ENCODE measurements at regions not wholly inside any gene's neighbourhood (a gene's known extent, or its start where the extent isn't known, plus 50 kb on each side); places are given as distances from the start of the nearest gene placed in this dataset.
"Not testable (repeated sequence)": the region's sequence is repeated elsewhere in the genome, so short reads cannot be mapped to it uniquely, and the experiment has no call there.

DNA sequence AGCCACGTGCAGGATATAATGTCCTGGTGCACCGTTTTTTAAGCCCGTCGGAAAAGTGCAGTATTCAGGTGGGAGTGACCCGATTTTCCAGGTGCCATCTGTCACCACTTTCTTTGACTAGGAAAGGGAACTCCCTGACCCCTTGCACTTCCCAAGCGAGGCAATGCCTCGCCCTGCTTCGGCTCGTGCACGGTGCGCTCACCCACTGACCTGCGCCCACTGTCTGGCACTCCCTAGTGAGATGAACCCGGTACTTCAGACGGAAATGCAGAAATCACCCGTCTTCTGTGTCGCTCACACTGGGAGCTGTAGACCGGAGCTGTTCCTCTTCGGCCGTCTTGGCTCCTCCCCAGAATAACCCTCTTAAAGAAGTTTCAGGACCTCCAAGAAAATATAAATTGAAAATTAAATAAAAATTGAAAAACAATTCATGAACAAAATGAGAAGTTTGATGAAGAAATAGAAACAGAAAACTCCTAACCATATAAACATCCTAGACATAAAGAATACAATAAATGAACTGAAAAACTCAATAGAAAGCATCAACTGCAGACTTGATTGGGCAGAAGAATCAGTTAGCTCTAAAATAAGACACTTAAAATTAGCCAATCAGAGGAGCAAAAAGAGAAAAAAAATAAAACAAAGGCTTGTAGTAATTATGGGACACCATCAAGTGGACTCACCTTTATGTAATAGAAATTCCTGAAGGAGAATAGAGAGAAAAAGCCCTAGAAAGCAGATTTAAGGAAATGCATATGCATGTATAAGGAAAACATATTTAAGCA is 249.3 kb upstream of the GOT2 start:
- not testable (repeated sequence) for DNase-seq

DNA sequence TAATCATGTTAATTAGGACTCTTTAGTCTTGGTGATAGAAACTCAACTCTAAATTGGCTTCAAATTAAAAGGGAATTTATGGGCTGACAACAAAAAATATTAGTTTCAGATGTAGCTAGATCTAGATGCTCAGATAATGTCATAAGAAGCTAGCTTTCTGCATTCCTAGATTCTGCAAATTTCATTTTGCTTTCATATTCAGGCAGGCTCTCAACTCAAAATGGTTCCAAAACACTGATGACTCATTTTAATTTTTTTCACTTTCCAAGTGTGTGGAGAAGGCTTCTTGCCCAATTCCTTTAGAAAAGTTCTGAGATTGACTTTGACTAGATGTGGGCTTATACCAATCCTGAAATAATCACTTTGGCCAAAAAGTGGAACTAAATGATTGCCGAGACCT is 236.7 kb upstream of the GOT2 start:
- no peak for DNase-seq

DNA sequence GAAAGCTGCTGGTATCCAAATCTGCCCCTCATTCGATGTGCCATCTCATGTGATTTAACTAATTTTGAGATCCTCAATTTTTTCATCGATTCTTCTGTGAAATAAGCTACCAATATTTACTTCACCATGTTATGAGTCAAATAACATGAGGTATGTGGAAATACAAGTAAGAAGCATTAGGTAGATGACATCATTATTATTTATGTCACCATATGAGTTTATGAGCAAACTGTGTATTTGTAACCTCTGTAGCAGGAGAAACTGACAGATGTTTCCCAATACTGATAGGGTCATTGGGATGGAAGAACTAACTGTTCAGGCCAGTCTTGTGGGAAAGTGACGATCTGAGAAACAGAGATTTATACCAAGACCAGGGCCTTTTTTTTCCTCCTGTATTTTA is 229.4 kb upstream of the GOT2 start:
- no peak for DNase-seq

DNA sequence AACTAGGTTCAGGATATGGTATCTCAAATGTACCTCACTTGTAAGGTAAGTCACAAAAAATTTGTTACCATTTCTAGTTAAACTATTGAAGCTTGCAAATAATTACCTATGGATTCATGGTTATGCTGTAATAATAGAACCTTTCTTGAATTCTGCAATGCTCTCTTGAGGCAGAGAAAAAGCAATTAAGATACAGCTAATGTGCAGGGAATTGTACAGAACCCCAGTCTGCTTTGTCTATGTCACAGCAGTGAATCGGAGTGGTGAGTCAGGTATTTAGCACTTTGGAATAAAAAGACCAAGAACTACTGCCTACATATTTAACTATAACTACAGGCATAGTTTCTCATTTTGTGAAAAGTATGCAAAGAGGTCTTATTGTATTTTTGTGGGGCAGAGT is 228.7 kb upstream of the GOT2 start:
- DNase-seq = no peak

DNA sequence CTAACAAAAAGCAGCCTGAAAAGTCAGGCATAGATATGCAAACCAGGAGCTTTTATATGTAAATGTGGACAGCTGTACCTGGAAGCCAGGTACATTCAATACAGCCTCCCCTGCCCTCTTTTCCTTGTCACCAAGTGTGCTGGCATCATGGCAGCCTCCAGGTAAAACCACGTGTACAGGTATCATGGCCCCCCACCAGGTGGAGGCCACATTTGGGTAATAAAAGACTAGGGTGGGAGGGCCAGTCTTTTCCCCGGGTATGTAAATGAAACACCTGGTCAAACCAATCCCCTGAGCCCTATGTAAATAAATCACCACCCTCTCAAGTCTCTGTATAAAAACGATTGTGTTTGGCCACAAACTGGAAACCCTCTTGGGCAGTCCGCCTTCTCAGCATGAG is 226.4 kb upstream of the GOT2 start:
- DNase-seq = no peak

DNA sequence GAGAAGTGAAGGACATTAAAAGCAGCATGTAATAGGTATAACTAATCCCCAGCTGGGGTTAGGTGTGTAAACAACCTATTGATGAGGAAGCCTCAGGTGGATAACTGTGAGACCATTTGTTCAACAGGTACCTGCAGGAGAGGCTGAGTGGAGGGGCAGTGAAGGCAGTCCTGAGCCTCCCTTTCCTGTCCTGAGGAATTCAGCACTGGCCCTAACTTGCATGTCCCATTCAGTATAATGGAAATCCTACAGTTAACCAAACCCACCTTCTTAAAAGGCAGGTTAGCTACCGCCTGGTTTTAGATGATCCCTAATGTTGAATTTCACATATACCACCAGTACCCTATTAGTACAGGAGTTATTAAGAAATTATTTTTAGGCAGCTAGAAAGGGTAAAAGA is 225.9 kb upstream of the GOT2 start:
- DNase-seq = no peak

DNA sequence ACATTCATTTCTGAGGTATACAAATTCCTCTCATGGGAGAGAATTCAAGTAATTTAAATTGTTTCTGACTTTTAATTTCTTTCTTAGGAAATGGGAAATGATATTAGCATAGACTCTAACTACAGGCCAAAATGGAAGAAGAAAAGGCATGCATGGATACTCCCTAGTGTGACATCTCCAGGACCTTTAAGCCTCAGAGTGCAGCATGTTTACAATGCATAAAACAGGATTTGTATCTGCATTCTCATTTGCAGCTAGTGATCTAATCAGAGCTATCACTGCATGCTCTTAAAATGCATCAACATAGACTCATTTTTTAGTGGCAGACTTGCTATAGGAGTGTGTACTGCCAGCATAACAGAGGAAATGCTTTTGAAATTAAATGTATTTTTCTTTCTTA is 224.6 kb upstream of the GOT2 start:
- no peak for DNase-seq

DNA sequence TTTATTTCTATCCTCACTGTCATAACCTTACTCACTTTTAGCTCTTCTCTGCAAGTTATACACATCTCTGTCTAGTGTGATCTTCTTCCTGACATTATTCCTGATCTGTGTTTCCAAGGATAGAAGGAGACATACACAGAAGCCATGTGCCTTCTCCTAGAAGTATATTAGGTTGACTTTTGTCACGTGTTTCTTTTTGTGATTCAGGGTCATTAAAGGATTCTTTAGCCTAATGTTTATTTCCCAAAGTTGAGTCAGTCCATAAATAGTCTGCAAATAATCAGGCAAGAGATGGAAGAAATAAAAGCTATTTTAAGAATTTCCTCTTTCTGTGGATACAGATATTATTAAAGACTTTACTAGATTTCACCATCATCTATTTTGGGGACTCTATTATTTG is 214.1 kb upstream of the GOT2 start:
- DNase-seq = no peak

DNA sequence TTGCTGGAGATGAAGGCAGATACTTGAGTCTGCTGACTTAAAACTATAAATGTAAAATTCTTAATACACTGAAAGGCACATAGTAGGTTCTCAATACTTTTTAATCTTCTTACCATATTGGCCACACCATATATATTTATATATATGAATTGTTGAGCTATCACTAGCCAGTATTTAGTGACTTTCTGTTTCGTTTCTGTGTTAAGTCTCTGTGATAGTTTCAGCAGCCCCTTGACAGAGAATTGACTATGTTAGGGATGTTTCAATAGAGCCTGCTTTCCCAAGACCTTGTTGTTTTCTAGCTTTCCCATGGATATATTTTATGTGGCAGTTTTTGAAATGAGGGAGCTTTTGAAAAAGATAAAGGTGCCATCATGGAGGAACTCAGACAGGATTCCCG is 206.5 kb upstream of the GOT2 start:
- DNase-seq = no peak

DNA sequence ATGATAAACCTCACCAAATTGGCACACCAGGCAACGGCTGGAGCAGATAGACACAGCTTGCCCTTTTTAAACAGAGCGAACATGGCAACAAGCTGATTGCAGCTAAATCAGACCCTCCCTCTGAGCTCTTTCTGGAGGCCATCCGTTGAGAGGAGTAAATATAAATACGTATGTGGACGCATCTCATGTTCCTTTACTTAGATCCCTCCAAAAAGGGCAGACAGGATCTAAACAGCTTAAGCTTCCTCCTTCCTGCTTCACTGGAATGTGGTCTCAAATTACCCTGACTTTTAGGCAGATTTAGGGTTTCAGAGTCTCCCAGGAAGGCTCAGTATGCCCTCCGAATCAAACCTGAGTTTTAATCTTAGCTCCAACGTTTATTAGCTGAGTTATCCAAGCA is 204.7 kb upstream of the GOT2 start:
- DNase-seq = no peak

DNA sequence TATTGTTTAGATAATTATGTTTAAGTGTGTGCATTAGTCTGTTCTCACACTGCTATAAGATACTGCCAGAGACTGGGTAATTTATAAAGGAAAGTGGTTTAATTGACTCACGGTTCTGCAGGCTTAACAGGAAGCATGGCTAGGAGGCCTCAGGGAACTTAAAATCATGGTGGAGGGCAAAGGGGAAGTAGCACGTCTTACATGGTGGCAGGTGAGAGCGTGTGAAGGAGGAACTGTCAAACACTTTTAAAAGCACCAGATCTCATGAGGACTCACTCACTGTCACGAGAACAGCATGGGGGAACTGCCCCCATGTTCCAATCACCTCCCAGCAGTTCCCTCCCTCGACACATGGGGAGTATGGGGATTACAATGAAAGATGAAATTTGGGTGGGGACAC is 203.5 kb upstream of the GOT2 start:
- no peak for DNase-seq

DNA sequence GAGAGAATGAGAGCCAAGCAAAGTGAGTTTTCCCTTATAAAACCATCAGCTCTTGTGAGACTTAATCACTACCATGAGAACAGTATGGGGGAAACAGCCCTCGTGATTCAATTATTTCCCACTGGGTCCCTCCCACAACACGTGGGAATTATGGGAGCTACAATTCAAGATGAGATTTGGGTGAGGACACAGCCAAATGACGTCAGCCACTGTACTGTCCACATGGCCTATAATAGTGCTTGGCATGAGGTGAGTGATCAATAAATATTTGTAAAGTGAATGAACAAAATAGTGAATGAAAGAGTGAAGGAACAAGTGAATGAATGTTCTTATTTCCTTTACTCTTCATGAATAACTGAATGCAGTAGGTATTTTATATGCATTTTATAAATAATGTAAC is 199.1 kb upstream of the GOT2 start:
- DNase-seq = no peak

DNA sequence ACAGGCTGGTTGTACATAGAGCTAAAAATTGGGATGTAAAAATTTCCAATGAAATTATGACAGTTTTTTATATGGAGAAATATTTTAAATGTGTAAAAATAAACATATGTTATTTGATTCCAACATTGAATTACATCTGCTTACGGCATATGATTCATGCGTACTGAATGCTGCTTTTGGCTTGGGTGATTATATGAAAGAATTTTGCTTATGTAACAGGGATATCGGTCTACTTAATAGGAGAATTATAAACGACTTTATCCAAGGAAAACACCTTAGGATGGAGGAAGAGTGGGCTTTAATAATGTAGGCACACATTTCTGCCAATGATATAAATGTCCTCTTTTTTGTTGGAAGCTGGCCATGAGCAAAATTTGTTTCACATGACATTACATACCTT is 197.3 kb upstream of the GOT2 start:
- no peak for DNase-seq

DNA sequence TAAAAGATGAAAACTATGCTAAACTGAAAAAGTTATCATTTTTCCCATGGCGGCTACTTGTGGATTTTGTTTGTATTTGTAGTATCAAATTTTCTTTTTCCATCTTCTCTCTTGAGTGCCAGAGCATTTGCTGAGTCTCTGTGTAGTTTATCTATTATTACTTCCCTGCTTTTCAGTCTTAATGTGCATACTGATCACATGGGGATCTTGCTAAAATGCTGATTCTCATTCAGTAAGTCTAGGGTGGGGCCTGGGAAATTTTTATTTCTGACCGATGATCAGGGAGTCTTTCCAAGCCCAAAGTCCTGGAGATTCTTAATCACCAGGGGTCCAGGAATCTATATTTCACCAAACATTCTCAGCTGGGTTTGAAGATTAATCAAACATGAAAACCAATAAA is 189.0 kb upstream of the GOT2 start:
- no peak for DNase-seq

DNA sequence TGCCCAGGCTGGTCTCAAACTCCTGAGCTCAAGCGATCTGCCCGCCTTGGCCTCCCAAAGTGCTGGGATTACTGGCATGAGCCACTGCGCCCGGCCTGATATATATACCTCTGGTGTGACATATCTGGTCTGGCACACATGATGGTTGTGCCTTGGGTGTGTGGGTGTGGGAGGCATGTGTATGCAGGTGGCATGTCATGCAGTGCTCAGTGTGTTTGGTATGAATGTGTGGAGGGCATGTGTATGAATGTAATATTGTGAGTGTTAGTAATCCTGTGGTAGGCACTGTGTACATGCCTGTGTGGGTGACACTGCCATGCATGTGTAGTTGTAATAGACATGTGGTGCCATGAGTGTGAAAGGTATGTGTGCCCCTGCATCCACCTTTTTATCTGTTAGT is 179.3 kb upstream of the GOT2 start:
- DNase-seq = no peak

DNA sequence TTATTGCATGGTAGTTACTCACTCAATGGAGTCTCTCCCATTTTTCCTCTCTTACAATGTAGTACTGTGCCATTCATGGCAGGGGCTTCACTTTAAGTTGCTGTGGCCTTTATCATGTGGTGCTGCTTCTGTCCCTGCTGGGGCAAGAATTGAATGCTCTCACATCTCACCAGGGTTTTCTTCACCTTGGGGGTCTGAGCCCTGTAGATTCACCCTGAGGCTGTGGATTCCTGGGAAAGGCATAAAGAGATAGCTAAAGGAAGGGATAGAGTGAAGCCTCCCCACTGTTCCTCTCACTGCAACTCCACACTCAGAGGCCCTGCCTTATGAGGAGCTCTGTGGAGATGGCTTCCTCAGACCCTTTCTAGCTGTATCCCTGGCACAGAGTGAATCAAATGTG is 178.5 kb upstream of the GOT2 start:
- DNase-seq = no peak

DNA sequence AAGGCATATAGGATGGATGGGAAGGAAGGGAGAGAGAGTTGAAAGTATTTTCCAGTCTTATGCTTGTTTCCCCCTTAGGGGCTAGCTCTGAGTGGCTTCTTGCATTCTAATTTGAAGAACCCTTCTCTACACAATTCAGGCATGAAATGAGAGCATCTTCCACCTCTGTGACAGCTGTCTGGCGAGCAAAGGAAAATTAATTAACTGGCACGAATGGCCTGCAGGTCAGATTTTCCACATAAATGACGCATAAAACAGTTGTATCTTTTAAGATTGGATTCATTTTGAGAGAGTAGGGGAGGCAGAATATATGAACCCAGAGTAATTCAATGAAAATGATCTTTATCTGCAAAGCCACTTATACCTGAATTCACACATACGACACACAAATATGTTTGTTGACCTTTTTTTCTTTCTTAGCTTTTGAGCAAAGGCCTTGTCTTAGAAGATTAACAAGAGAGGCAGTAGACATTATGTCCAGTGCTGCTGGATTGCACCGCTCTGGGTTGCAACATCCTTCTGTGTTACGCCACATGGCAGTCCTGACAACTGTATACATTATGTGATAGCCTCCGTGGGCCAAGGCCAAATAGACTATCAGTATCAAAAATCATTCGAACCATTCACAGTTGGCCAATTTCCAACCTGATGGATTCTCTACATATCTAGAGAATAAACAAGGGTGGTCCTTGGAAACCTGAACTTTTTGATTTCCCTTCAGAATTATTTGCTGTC is 173.0 kb upstream of the GOT2 start:
- no peak for DNase-seq

DNA sequence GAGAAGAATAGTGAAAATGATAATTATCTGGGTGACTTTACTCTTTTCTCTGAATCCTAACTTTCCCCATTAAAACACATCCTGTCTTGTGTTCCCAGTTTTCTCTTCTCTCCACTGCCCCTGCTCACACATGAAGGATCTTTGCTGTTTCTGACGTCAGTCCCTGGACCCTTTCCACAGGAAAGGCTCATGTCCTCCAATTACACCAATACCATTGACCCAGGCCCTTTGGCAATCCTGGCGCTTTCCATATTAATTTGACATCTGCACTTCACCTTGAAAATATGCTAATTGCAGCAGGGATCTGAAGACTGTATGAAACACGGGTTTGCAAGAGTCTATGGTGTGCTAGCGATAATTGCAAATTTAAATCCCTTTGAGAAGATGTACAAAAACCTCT is 170.2 kb upstream of the GOT2 start:
- no peak for DNase-seq

DNA sequence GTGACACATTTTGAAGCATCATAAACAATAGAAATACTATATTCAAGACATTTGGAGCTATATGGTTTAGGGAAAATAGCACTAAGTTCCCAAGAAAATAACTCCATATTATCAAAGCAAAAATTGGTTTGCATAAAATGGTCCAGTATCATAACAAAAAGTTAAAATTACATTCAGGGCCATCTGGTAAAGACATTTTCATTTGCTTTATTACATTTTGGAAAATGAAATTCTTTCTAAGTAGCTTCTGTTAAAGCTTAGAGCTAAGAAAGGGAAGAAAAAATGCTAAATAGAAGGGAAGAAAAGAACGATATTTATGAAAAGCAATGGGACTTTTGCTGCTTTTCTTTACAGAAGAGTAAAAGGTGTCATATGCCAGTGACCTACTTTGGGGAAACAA is 155.4 kb upstream of the GOT2 start:
- no peak for DNase-seq

DNA sequence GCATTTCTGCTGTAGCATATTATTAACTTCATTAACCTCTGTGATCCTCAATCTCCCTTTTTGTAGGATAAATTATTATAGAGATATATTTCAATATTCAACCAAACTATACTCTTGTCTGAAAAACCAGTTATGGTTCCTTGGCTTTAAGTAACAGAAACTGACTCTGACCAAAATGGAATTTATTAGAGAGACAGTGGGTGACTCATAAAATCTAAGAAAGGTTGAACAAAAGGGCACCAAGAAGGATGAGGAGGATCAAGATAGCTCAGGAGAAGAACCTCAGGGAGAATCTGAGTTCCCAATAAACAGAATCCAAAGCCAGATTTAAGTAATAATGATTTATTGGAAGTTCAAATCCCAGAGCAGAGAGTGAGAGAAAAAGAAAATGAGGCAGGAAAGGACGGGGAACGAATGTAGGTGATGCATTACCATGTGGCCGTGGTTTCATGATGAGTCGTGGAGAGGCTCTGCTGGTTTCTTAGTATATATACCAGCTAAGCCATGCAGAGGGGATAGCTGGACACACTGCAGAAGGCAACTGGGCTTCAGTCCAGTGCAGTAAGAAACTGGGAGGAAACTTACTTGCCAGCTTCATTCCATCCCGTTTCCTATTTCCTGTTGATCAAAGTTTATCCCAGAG is 151.5 kb upstream of the GOT2 start:
- DNase-seq = no peak

DNA sequence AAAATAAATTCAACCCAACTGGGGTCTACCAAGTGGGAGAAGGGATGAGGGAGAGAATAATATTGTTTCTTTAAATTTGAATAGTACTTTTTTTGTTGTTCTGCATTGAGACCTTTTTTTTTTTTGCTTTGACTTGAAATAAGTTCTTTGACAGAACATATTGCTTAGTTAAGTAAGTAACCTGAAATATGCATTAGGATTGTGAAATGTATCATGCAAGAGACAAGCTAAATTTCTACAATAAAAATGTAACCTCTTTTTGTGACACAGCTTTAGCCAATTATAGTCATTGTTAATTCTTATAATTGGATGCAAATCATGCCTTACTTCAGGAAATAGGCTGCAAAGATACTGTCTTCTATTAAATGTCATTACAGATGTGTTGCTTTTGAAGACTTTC is 150.0 kb upstream of the GOT2 start:
- DNase-seq = no peak

DNA sequence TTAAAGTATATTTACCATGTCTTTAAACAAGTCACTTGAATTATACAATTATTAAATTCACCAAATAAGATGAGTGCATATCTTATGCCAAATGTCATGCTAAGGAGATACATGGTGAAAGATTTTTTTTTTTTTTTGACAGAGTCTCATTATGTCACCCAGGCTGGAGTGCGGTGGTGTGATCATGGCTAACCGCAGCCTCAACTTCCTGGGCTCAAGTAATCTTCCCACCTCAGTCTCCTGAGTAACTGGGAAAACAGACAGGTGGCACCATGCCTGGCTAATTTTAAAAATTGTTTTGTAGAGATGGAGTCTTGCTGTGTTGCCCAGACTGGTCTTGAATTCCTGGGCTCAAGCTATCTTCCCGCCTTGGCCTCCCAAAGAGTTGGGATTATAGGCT is 149.0 kb upstream of the GOT2 start:
- DNase-seq = no peak

DNA sequence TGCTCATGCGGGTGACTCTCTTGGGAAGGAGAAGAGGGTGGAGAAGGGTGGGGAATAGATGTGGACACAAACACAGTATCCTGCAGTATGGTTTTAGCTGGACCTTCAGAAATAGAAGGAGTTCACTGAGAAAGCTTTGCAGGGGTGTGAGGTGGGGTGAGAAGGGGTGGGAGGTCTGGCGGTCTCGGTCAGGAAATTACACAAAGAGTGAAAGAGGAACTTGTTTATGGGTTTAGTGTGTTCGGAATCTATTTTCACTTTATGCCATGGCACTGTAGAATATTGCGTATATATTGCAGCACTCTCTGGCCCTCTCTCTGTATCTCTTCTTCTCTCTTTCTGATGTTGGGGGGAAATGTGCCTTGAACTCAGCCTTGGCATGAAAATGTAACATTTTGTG is 148.2 kb upstream of the GOT2 start:
- DNase-seq = no peak

DNA sequence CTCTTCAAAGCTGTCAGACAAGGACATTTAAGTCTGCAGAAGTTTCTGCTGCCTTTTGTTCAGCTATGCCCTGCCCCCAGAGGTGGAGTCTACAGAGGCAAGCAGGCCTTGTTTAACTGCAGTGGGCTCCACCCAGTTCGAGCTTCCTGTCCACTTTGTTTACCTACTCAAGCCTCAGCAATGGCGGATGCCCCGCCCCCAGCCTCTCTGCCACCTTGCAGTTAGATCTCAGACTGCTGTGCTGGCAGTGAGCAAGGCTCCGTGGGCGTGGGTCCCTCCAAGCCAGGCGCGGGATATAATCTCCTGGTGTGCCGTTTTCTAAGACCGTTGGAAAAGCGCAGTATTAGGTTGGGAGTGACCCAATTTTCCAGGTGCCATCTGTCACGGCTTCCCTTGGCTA is 144.5 kb upstream of the GOT2 start:
- DNase-seq = not testable (repeated sequence)

Data from activated CD4-positive, alpha-beta T cell treated with anti-CD3 and anti-CD28 coated beads for 4 hours (primary cell).